Stimulated activated CD4-positive, alpha-beta T cell treated with anti-CD3 and anti-CD28 coated beads, TNF-alpha, amount 100 ng/mL, for 4 hours (primary cell): ENCODE measurements at regions not wholly inside any gene's neighbourhood (a gene's known extent, or its start where the extent isn't known, plus 50 kb on each side); places are given as distances from the start of the nearest gene placed in this dataset.
"Not testable (repeated sequence)": the region's sequence is repeated elsewhere in the genome, so short reads cannot be mapped to it uniquely, and the experiment has no call there.

ENCODE experiments used
- DNase-seq, 3 experiments: peaks; one replicate each; pipeline ENCODE4 v3.0.0-alpha.2; 2020; ENCODE audit warnings: low read depth in 3 of 3

- DNase-seq: no peak
Measured at GRCh38 chr18:57953883-57954282, 90.1 kb upstream of the NEDD4L start.

- DNase-seq: no peak
Measured at GRCh38 chr18:57951999-57952774, 91.8 kb upstream of the NEDD4L start.

- no peak for DNase-seq
Measured at GRCh38 chr18:57951117-57951796, 92.8 kb upstream of the NEDD4L start.

- DNase-seq: no peak
Measured at GRCh38 chr18:57950542-57950941, 93.5 kb upstream of the NEDD4L start.

GRCh38 chr18:57949335-57949734 lies 94.7 kb upstream of the NEDD4L start:
- not testable (repeated sequence) for DNase-seq

GRCh38 chr18:57947117-57947516 lies 96.9 kb upstream of the NEDD4L start:
- no peak for DNase-seq

GRCh38 chr18:57943723-57944122 lies 100.3 kb upstream of the NEDD4L start:
- DNase-seq: no peak

- no peak for DNase-seq
Measured at GRCh38 chr18:57942493-57942892, 101.5 kb upstream of the NEDD4L start.

GRCh38 chr18:57941841-57942489 lies 102.1 kb upstream of the NEDD4L start:
- no peak for DNase-seq

- DNase-seq: no peak
Measured at GRCh38 chr18:57940166-57940660, 103.8 kb upstream of the NEDD4L start.

- not testable (repeated sequence) for DNase-seq
Measured at GRCh38 chr18:57934375-57934774, 109.7 kb upstream of the NEDD4L start.

GRCh38 chr18:57931038-57931437 lies 113.0 kb upstream of the NEDD4L start:
- DNase-seq: no peak

- DNase-seq: no peak
Measured at GRCh38 chr18:57930476-57930875, 113.5 kb upstream of the NEDD4L start.

- DNase-seq: no peak
Measured at GRCh38 chr18:57929922-57930321, 114.1 kb upstream of the NEDD4L start.

GRCh38 chr18:57928466-57928865 lies 115.6 kb upstream of the NEDD4L start:
- DNase-seq: no peak

GRCh38 chr18:57927511-57927910 lies 116.5 kb upstream of the NEDD4L start:
- no peak for DNase-seq

GRCh38 chr18:57925706-57926105 lies 118.3 kb upstream of the NEDD4L start:
- no peak for DNase-seq

- DNase-seq: no peak
Measured at GRCh38 chr18:57923611-57924010, 120.4 kb upstream of the NEDD4L start.

- DNase-seq: no peak
Measured at GRCh38 chr18:57922885-57923284, 119.8 kb upstream of the ATP8B1 start.

GRCh38 chr18:57921708-57922107 lies 118.6 kb upstream of the ATP8B1 start:
- DNase-seq: no peak

GRCh38 chr18:57920036-57920435 lies 116.9 kb upstream of the ATP8B1 start:
- no peak for DNase-seq

GRCh38 chr18:57918601-57919000 lies 115.5 kb upstream of the ATP8B1 start:
- no peak for DNase-seq

GRCh38 chr18:57916684-57917083 lies 113.6 kb upstream of the ATP8B1 start:
- no peak for DNase-seq
